DND-41 (cell line): ENCODE measurements at regions not wholly inside any gene's neighbourhood (a gene's known extent, or its start where the extent isn't known, plus 50 kb on each side); places are given as distances from the start of the nearest gene placed in this dataset.

Source experiments
- ATAC-seq: fragments of 200-7000 bp; cut with Tn5 transposase; 3 replicates; pipeline ENCODE4 v1.9.1; 2021; ENCODE audit warnings: low read depth; ENCODE audit not compliant: insufficient read depth
- DNase-seq: peaks from one replicate; pipeline ENCODE4 v3.0.0-alpha.2; 2020
- H2AFZ ChIP-seq: 2 replicates; pipeline ENCODE4 v1.6.0; 2012; ENCODE audit warnings: low read depth, low read length
- H3K27ac ChIP-seq: 2 replicates; pipeline ENCODE4 v1.5.1; 2012; ENCODE audit warnings: low read length, inconsistent platforms
- H3K27me3 ChIP-seq: fragments of 200-600 bp; sonication (generic); 2 replicates; pipeline ENCODE4 v1.6.0; 2012; ENCODE audit warnings: low read length, mild to moderate bottlenecking, inconsistent platforms; ENCODE audit not compliant: insufficient read depth, poor library complexity
- H3K36me3 ChIP-seq: 2 replicates; pipeline ENCODE4 v1.5.1; 2012; ENCODE audit warnings: low read length, inconsistent platforms; ENCODE audit not compliant: insufficient read depth
- H3K4me1 ChIP-seq: 2 replicates; pipeline ENCODE4 v1.5.1; 2012; ENCODE audit warnings: mild to moderate bottlenecking, low read length; ENCODE audit not compliant: insufficient read depth
- H3K4me2 ChIP-seq: 2 replicates; pipeline ENCODE4 v1.6.0; 2012; ENCODE audit warnings: mild to moderate bottlenecking, moderate library complexity, low read length, inconsistent platforms; ENCODE audit not compliant: insufficient read depth
- H3K4me3 ChIP-seq, 2 experiments: fragments of 200-600 bp in 1 of 2; shearing (Covaris generic) in 1 of 2; 2 replicates each; pipeline ENCODE4 v1.5.1; 2012 to 2016; ENCODE audit warnings: inconsistent platforms in 2 of 2, low read length in 2 of 2, mild to moderate bottlenecking in 2 of 2, low read depth in 1 of 2, moderate library complexity in 1 of 2
- H3K79me2 ChIP-seq: 2 replicates; pipeline ENCODE4 v1.6.0; 2012; ENCODE audit warnings: low read length, inconsistent platforms; ENCODE audit not compliant: insufficient read depth
- H3K9ac ChIP-seq: 2 replicates; pipeline ENCODE4 v1.6.0; 2012; ENCODE audit warnings: low read depth, mild to moderate bottlenecking, inconsistent platforms, low read length, moderate library complexity
- H3K9me3 ChIP-seq: 2 replicates; pipeline ENCODE4 v1.5.1; 2012; ENCODE audit warnings: low read length, moderate library complexity, mild to moderate bottlenecking, inconsistent platforms; ENCODE audit not compliant: insufficient read depth, severe bottlenecking
- H4K20me1 ChIP-seq: 2 replicates; pipeline ENCODE4 v1.6.0; 2012; ENCODE audit warnings: low read length; ENCODE audit not compliant: insufficient read depth
- EZH2 ChIP-seq: IDR thresholded peaks from 3 replicates; pipeline ENCODE4 v1.6.1; 2012; ENCODE audit warnings: borderline replicate concordance, low read depth, mild to moderate bottlenecking, moderate library complexity, low read length, inconsistent platforms; ENCODE audit not compliant: severe bottlenecking
- TF ChIP-seq, protein P1 (sequence below): IDR thresholded peaks from 2 replicates; pipeline ENCODE4 v1.5.1; 2012; ENCODE audit warnings: borderline replicate concordance, low read length, moderate library complexity, mild to moderate bottlenecking; ENCODE audit not compliant: poor library complexity, severe bottlenecking; ENCODE audit errors: extremely low read depth

DNA sequence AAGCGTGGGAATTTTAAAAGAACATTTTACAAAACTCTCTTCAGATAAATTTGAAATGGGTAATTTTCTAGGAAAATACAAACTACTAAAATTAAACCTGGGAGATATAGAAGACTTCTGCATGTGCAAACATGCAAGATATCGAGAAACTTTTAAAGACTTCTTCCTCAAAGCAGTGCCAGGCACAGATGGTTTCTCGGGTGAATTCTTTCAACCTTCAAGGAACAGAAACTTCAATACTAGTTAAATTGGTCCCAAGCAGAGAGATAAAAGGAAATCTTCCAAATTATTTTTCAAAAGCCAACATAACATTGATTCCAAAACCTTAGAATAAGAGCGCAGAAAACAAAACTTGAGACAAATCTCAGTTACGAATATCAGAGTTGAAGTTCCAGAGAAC is 732.7 kb downstream of the PDCD6IP start:
- Histone ChIP-seq H3K9me3 (no peaks in the 10 kb centered on the region), H2AFZ (no peak overlapping the region), H3K4me3 (no peak overlapping the region), H3K79me2 (no peaks in the 10 kb centered on the region), H4K20me1 (no peaks in the 10 kb centered on the region), H3K9ac (no peak overlapping the region), H3K4me2 (no peak overlapping the region), H3K27me3 (no peaks in the 10 kb centered on the region), H3K36me3 (no peaks in the 10 kb centered on the region), H3K27ac (no peak overlapping the region), H3K4me1 (no peaks in the 10 kb centered on the region)
- DNase-seq (no peak), ATAC-seq (no peak)
- TF ChIP-seq, protein P1, sequence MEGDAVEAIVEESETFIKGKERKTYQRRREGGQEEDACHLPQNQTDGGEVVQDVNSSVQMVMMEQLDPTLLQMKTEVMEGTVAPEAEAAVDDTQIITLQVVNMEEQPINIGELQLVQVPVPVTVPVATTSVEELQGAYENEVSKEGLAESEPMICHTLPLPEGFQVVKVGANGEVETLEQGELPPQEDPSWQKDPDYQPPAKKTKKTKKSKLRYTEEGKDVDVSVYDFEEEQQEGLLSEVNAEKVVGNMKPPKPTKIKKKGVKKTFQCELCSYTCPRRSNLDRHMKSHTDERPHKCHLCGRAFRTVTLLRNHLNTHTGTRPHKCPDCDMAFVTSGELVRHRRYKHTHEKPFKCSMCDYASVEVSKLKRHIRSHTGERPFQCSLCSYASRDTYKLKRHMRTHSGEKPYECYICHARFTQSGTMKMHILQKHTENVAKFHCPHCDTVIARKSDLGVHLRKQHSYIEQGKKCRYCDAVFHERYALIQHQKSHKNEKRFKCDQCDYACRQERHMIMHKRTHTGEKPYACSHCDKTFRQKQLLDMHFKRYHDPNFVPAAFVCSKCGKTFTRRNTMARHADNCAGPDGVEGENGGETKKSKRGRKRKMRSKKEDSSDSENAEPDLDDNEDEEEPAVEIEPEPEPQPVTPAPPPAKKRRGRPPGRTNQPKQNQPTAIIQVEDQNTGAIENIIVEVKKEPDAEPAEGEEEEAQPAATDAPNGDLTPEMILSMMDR = no peak
- TF ChIP-seq EZH2 = no peak

DNA sequence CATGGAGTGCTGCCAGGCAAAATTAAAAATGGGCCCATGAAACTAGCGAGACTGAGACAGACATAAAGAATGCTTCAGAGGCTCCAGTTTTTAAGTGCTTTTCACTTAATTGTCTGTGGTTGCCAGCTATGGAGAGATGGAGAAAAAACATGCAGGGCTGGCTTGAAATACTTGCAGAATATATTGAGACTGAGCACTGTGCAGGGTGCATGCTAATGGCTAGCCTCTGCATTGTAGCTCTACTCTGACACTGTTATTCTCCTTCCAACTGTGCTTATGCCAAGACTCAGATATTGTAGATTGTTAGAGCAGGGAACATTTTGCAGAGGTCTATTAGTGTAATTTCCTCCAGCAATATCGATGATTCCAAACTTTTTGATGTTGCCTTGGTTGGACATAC is 735.0 kb downstream of the PDCD6IP start:
- Histone ChIP-seq H3K27ac (no peak overlapping the region), H3K4me1 (no peaks in the 10 kb centered on the region), H3K27me3 (no peaks in the 10 kb centered on the region), H3K79me2 (no peaks in the 10 kb centered on the region), H3K36me3 (no peaks in the 10 kb centered on the region), H3K4me2 (no peak overlapping the region), H3K4me3 (no peak overlapping the region), H2AFZ (no peak overlapping the region), H4K20me1 (no peaks in the 10 kb centered on the region), H3K9me3 (no peaks in the 10 kb centered on the region), H3K9ac (no peak overlapping the region)
- no peak for ATAC-seq
- no peak for TF ChIP-seq EZH2
- TF ChIP-seq, protein P1 = no peak
- no peak for DNase-seq

DNA sequence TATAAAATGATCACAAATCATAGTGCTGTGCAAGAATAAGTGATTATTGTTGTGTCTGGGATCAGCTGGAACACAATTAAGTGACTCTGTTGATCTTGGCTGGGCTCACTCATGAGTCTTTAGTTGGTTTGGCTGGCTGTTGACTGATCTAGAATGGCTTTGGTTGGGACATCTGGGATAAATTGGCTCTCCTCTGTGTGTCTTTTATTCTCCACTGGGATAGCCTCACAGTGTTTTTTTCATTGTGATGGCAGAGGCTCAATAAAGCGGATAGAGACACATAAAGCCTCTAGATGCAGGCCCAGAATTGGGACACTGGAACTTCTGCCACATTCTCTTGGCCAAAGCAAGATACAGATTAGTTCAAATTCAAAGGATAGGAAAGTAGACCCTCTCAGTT is 735.6 kb downstream of the PDCD6IP start:
- ATAC-seq = no peak
- H3K4me3 ChIP-seq = no peak overlapping the region
- no peaks in the 10 kb centered on the region for H3K79me2 ChIP-seq
- no peaks in the 10 kb centered on the region for H4K20me1 ChIP-seq
- H3K4me2 ChIP-seq = no peak overlapping the region
- DNase-seq = no peak
- no peak for TF ChIP-seq EZH2
- TF ChIP-seq, protein P1 = no peak
- H3K27me3 ChIP-seq = no peaks in the 10 kb centered on the region
- no peak overlapping the region for H3K27ac ChIP-seq
- H3K9ac ChIP-seq = no peak overlapping the region
- no peaks in the 10 kb centered on the region for H3K4me1 ChIP-seq
- no peaks in the 10 kb centered on the region for H3K9me3 ChIP-seq
- H3K36me3 ChIP-seq = no peaks in the 10 kb centered on the region
- H2AFZ ChIP-seq = no peak overlapping the region

DNA sequence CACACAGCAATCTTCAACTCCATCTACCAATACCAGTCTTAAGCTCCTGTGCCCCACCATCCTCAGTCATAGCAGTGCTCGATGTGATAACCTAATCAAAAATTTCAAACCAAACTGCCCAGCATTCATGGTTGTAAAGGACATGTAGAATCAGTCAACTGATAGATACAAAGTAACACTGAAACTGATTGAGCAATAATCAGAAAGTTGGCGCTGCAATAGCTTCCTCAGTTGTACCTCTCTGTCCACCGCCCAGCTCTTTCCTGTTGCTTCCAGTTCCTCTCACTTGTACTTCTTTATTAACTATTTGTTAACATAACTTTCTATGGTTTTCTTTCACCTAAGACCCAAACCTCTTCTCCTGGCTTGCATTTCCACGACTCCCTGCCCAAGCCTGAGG is 745.7 kb downstream of the PDCD6IP start:
- Histone ChIP-seq H3K9me3 (no peaks in the 10 kb centered on the region), H3K27me3 (no peaks in the 10 kb centered on the region), H2AFZ (no peak overlapping the region), H3K4me1 (no peaks in the 10 kb centered on the region), H3K4me2 (no peak overlapping the region), H3K36me3 (no peaks in the 10 kb centered on the region), H3K4me3 (no peak overlapping the region), H4K20me1 (no peaks in the 10 kb centered on the region), H3K27ac (no peak overlapping the region), H3K9ac (no peak overlapping the region), H3K79me2 (no peaks in the 10 kb centered on the region)
- no peak for ATAC-seq
- DNase-seq = no peak
- TF ChIP-seq, protein P1 = no peak
- TF ChIP-seq EZH2 = no peak
